ENCODE measurements at regions not wholly inside any gene's neighbourhood (a gene's known extent, or its start where the extent isn't known, plus 50 kb on each side); places are given as distances from the start of the nearest gene placed in this dataset.
A peak's percentile ranks its signal among the peaks of the same experiment; 100 is the strongest.

DNA sequence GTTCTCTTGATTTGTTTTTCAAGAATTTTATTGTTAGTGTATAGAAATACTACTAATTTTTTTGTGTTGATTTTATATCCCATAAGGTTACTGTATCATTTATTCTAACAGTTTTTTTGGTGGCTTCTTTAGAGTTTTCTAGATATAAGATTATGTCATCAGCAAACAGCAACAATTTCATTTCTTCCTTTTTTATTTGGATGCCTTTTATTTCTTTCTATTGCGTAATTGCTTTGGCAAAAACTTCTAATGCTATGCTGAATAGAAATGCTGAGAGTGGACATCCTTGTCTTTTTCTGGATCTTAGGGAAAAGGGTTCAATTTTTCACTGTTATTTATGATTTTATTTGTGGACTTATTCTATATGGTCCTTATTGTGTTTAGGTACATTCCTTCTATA lies 298.8 kb downstream of the RPRM start:
- H3K4me3 ChIP-seq (ENCODE audit: low read depth, low read length) = no peak overlapping the region
- no peaks in the 10 kb centered on the region for H3K27me3 ChIP-seq (ENCODE audit: control insufficient read depth, insufficient read depth, low read length)
- TF ChIP-seq, protein P1, sequence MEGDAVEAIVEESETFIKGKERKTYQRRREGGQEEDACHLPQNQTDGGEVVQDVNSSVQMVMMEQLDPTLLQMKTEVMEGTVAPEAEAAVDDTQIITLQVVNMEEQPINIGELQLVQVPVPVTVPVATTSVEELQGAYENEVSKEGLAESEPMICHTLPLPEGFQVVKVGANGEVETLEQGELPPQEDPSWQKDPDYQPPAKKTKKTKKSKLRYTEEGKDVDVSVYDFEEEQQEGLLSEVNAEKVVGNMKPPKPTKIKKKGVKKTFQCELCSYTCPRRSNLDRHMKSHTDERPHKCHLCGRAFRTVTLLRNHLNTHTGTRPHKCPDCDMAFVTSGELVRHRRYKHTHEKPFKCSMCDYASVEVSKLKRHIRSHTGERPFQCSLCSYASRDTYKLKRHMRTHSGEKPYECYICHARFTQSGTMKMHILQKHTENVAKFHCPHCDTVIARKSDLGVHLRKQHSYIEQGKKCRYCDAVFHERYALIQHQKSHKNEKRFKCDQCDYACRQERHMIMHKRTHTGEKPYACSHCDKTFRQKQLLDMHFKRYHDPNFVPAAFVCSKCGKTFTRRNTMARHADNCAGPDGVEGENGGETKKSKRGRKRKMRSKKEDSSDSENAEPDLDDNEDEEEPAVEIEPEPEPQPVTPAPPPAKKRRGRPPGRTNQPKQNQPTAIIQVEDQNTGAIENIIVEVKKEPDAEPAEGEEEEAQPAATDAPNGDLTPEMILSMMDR (IDR thresholded peaks at IDR 0.05; ENCODE audit: insufficient read depth, low read length, poor library complexity, severe bottlenecking) = no peak
- no peak for DNase-seq (ENCODE audit: low read depth)
- no peaks in the 10 kb centered on the region for H3K36me3 ChIP-seq (ENCODE audit: control insufficient read depth, insufficient read depth, low read length)

DNA sequence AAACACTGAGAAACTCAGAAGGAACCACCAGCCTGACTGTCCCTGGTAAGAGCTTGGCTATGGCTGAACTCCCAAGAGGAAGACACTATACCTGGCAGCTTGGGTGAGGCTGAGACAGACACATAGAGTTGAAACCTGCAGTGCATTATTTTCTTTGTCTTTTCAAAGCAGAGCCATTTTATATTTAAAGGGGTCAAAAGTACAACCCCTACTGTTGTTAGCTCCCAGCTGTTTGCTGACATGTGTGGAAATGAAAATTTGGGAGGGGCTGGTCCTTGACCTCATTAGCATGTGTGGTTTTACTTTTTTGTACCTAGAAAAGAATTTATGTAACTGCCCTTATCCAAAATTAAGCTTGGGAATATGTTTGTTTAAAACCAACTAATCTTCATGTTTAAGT lies 309.0 kb downstream of the RPRM start:
- TF ChIP-seq, protein P1 (IDR thresholded peaks at IDR 0.05; ENCODE audit: insufficient read depth, low read length, poor library complexity, severe bottlenecking) = no peak
- Histone ChIP-seq H3K27me3 (ENCODE audit: control insufficient read depth, insufficient read depth, low read length) (no peaks in the 10 kb centered on the region), H3K4me3 (ENCODE audit: low read depth, low read length) (no peak overlapping the region), H3K36me3 (ENCODE audit: control insufficient read depth, insufficient read depth, low read length) (no peaks in the 10 kb centered on the region)
- no peak for DNase-seq (ENCODE audit: low read depth)

- Histone ChIP-seq H3K27me3 (ENCODE audit: control insufficient read depth, insufficient read depth, low read length) (no peaks in the 10 kb centered on the region), H3K4me3 (ENCODE audit: low read depth, low read length) (no peak overlapping the region), H3K36me3 (ENCODE audit: control insufficient read depth, insufficient read depth, low read length) (no peaks in the 10 kb centered on the region)
- TF ChIP-seq, protein P1 (IDR thresholded peaks at IDR 0.05; ENCODE audit: insufficient read depth, low read length, poor library complexity, severe bottlenecking) = no peak
- DNase-seq (ENCODE audit: low read depth) = no peak
Observed at GRCh38 chr2:153165021-153165420, 313.5 kb downstream of the RPRM start.

DNA sequence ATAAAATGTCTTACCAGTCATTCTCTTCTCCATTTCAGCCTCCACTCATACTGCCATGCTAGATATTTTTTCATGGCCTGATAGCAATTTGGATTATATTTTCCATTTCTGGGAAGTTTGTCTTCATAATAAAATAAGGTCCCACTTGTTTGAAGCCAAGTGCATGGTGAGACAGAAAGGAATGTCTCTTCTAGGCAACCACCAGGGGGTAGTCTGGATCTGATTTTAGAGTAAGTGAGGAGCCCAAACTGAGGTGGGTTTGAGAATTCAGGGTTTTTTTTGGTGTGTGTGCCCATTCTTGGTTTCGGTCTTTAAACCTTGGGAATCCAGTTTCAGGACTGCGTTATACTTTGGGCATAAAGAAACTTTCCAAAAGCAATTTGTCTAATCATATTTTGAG lies 315.5 kb downstream of the RPRM start:
- Histone ChIP-seq H3K27me3 (ENCODE audit: control insufficient read depth, insufficient read depth, low read length) (no peaks in the 10 kb centered on the region), H3K36me3 (ENCODE audit: control insufficient read depth, insufficient read depth, low read length) (no peaks in the 10 kb centered on the region), H3K4me3 (ENCODE audit: low read depth, low read length) (no peak overlapping the region)
- DNase-seq (ENCODE audit: low read depth) = peak; percentile 16
- TF ChIP-seq, protein P1 (IDR thresholded peaks at IDR 0.05; ENCODE audit: insufficient read depth, low read length, poor library complexity, severe bottlenecking) = peak; percentile 69

DNA sequence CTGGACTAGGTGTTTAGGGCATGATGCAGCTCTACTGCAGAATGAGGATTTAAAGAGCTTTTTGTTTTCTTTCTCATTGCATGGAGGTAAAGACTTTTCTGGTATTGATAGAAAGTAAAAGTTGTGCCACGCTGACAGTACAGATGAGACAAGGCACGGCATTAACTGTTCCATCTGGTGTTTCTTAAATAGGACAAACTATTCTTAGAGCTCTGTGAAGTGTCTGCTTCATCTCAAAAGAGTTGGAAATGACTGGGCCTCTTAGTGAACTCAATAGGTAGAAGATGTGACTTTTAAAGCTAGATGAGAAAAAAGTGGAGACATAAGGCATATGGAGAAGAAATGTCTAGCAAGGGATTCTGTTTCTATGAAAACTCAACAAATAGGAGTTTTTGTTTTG lies 321.8 kb downstream of the RPRM start:
- TF ChIP-seq, protein P1 (IDR thresholded peaks at IDR 0.05; ENCODE audit: insufficient read depth, low read length, poor library complexity, severe bottlenecking) = no peak
- no peaks in the 10 kb centered on the region for H3K36me3 ChIP-seq (ENCODE audit: control insufficient read depth, insufficient read depth, low read length)
- H3K27me3 ChIP-seq (ENCODE audit: control insufficient read depth, insufficient read depth, low read length) = no peaks in the 10 kb centered on the region
- DNase-seq (ENCODE audit: low read depth) = no peak
- no peak overlapping the region for H3K4me3 ChIP-seq (ENCODE audit: low read depth, low read length)

- TF ChIP-seq, protein P1 (IDR thresholded peaks at IDR 0.05; ENCODE audit: insufficient read depth, low read length, poor library complexity, severe bottlenecking) = no peak
- no peak for DNase-seq (ENCODE audit: low read depth)
- Histone ChIP-seq H3K36me3 (ENCODE audit: control insufficient read depth, insufficient read depth, low read length) (no peaks in the 10 kb centered on the region), H3K4me3 (ENCODE audit: low read depth, low read length) (no peak overlapping the region), H3K27me3 (ENCODE audit: control insufficient read depth, insufficient read depth, low read length) (no peaks in the 10 kb centered on the region)
Observed at GRCh38 chr2:153152036-153152435, 326.5 kb downstream of the RPRM start.

All from kidney epithelial cell (primary cell).